GM18867 (cell line): ENCODE measurements at regions not wholly inside any gene's neighbourhood (a gene's known extent, or its start where the extent isn't known, plus 50 kb on each side); places are given as distances from the start of the nearest gene placed in this dataset.

Experiments
- ATAC-seq: cut with Tn5 transposase; IDR thresholded peaks from one replicate; pipeline ENCODE4 v1.9.1; 2021; ENCODE audit warnings: mild to moderate bottlenecking, moderate library complexity; ENCODE audit not compliant: unreplicated experiment

GRCh38 chr3:66740260-66740659 is 239.4 kb upstream of the LRIG1 start:
- no peak for ATAC-seq

GRCh38 chr3:66744521-66744920 is 243.7 kb upstream of the LRIG1 start:
- ATAC-seq: no peak

GRCh38 chr3:66744986-66745385 is 244.2 kb upstream of the LRIG1 start:
- no peak for ATAC-seq

GRCh38 chr3:66747261-66747660 is 246.4 kb upstream of the LRIG1 start:
- ATAC-seq: no peak

GRCh38 chr3:66747696-66748095 is 246.9 kb upstream of the LRIG1 start:
- no peak for ATAC-seq

GRCh38 chr3:66748175-66748876 is 247.5 kb upstream of the LRIG1 start:
- ATAC-seq: no peak

GRCh38 chr3:66751842-66752241 is 246.3 kb upstream of the KBTBD8 start:
- no peak for ATAC-seq

GRCh38 chr3:66753670-66754069 is 244.4 kb upstream of the KBTBD8 start:
- ATAC-seq: no peak

- no peak for ATAC-seq
Observed at GRCh38 chr3:66754613-66755012, 243.5 kb upstream of the KBTBD8 start.

- no peak for ATAC-seq
Observed at GRCh38 chr3:66755924-66756323, 242.2 kb upstream of the KBTBD8 start.

- ATAC-seq: no peak
Observed at GRCh38 chr3:66756468-66757036, 241.6 kb upstream of the KBTBD8 start.

GRCh38 chr3:66761093-66761780 is 236.9 kb upstream of the KBTBD8 start:
- ATAC-seq: no peak

- ATAC-seq: no peak
Observed at GRCh38 chr3:66762916-66763693, 235.0 kb upstream of the KBTBD8 start.

- ATAC-seq: no peak
Observed at GRCh38 chr3:66778107-66778506, 220.0 kb upstream of the KBTBD8 start.

GRCh38 chr3:66778777-66779176 is 219.3 kb upstream of the KBTBD8 start:
- no peak for ATAC-seq

- no peak for ATAC-seq
Observed at GRCh38 chr3:66785191-66785909, 212.8 kb upstream of the KBTBD8 start.

- ATAC-seq: no peak
Observed at GRCh38 chr3:66789580-66790237, 208.4 kb upstream of the KBTBD8 start.

GRCh38 chr3:66792086-66792485 is 206.0 kb upstream of the KBTBD8 start:
- ATAC-seq: no peak

- ATAC-seq: no peak
Observed at GRCh38 chr3:66795365-66795764, 202.7 kb upstream of the KBTBD8 start.

- ATAC-seq: no peak
Observed at GRCh38 chr3:66796343-66796742, 201.8 kb upstream of the KBTBD8 start.
